ENCODE measurements at regions not wholly inside any gene's neighbourhood (a gene's known extent, or its start where the extent isn't known, plus 50 kb on each side); places are given as distances from the start of the nearest gene placed in this dataset.
"Not testable (repeated sequence)": the region's sequence is repeated elsewhere in the genome, so short reads cannot be mapped to it uniquely, and the experiment has no call there.

GRCh38 chr1:117708323-117709248, 102.7 kb downstream of the TENT5C start:
- FAIRE-seq = no peak

DNA sequence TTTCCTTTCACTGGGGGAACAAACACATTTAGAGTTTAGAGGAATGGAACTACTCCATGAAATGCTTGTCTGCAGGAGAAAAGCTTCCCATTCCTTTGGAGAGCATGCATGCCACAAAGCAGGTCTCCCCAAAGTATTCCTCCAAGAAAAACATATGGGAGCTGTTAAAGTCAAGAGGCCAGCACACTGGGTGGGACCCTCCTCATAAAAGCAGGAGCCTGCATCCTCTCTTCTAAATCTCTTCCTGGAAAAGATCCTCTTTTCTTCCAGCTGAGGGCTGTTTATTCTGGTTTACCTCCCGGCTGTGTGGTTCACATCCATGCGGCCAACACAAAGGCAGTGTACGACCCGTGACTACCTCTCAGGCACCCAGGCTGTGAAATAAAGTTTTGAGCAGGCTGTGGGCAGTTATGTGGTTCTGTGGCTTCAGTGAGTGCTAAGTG, 103.4 kb downstream of the TENT5C start:
- FAIRE-seq = no peak

GRCh38 chr1:117710710-117711109, 104.9 kb downstream of the TENT5C start:
- FAIRE-seq = no peak

DNA sequence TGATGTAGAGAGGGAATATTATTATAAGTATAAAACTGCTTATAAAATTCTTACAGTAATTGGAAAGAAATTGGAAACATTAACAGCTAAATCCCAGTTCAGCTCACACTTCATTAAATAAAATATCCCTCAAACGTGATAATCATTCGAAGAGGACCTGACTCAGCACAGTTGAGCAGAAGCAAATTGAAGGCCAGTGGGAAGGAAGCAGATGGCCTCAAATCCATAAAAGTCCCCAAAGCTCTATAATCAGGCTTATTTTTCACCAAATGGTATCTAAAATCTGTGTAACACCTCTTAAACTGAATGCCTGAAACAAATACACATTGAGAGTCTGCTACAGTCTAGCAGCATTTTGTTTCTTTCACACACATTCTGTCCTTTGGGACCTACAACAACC, 106.8 kb downstream of the TENT5C start:
- FAIRE-seq = no peak

- FAIRE-seq = peak; percentile 60
Measured at GRCh38 chr1:117714546-117714945, 108.7 kb downstream of the TENT5C start.

DNA sequence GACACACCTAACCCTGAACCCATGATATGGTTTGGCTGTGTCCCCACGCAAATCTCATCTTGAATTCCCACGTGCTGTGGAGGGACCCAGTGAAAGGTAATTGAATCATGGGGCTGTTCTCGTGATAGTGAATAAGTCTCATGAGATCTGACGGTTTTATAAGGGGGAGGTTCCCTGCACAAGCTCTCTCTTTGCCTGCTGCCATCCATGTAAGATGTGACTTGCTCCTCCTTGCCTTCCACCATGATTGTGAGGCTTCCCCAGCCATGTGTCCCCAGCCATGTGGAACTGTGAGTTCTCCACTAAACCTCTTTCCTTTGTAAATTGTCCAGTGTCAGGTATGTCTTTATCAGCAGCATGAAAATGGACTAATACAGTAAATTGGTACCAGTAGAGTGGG, 110.2 kb downstream of the TENT5C start:
- not testable (repeated sequence) for FAIRE-seq

GRCh38 chr1:117717980-117718379, 112.1 kb downstream of the TENT5C start:
- FAIRE-seq = not testable (repeated sequence)

GRCh38 chr1:117718596-117718995, 112.7 kb downstream of the TENT5C start:
- FAIRE-seq = not testable (repeated sequence)

- FAIRE-seq = no peak
Measured at GRCh38 chr1:117719004-117719403, 113.2 kb downstream of the TENT5C start.

DNA sequence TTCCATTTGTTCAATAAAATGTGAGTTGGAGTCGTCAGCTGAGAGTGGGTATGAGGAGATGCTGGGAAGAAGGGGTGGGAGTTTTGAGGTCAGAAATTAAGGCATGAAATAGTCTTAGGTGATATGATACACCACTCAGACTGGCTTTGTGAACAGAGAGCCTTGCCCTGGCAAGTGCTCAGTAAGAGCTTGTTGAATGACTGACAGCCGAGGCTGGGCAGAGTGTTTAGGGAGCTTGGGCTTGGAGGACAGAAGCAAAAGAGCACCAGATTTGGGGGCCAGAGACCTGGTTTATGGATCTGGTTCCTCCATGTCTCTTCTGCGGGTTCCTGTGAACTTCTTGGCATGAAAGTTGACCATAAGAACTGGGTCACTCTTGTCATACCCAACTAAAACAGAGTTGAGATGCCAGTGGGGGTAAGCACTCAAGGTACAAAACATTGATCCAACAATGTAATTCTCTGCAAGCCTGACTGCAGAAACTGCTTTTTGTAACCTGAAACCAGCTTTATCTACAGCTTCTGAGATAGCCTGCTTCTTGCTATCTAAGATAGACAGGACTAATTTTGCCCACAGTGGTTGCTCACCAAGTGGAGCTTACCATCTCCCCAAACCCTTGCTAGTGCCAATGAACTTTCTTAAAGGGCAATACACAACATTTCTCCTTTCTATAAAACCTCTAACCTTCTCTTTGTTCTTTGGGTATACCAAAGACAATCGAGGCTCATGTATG, 126.4 kb downstream of the TENT5C start:
- no peak for FAIRE-seq

- no peak for FAIRE-seq
Measured at GRCh38 chr1:117732956-117733355, 127.1 kb downstream of the TENT5C start.

GRCh38 chr1:117734403-117734802, 128.6 kb downstream of the TENT5C start:
- FAIRE-seq = no peak

- peak; percentile 49 for FAIRE-seq
Measured at GRCh38 chr1:117735045-117735992, 129.5 kb downstream of the TENT5C start.

DNA sequence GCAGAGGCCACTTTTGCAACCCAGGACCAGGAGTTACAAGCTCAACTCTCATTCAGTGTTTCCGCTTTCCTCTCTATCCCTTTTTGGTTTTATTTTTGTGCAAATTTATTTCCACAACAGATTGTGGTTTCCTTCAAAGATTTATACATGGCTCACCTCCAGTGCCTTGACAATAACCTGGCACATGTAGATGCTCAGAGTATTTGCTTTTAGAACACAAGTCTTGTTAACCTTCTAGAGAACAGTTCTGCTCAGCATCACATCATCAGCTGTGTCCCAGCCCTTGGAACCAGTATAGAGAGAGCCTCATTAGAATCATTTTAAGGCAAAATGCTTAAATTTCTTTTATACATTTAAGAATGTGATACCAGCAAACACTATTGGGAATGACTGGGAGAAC, 133.7 kb downstream of the TENT5C start:
- no peak for FAIRE-seq

- no peak for FAIRE-seq
Measured at GRCh38 chr1:117740496-117740895, 134.6 kb downstream of the TENT5C start.

DNA sequence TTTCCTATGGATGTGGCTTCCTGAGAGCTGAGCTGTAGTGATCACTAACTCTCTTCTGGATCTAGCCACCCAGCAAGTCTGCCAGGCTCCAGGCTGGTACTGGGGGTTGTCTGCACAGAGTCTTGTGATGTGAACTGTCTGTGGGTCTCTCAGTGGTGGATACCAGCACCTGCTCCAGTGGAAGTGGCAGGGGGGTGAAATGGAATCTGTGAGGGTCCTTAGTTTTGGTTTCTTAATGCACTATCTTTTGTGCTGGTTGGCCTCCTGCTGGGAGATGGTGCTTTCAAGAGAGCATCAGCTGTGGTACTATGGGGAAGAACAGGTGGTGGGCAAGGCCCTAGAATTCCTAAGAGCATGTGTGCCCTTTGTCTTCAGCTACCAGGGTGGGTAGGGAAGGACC, 140.7 kb downstream of the TENT5C start:
- FAIRE-seq = not testable (repeated sequence)

DNA sequence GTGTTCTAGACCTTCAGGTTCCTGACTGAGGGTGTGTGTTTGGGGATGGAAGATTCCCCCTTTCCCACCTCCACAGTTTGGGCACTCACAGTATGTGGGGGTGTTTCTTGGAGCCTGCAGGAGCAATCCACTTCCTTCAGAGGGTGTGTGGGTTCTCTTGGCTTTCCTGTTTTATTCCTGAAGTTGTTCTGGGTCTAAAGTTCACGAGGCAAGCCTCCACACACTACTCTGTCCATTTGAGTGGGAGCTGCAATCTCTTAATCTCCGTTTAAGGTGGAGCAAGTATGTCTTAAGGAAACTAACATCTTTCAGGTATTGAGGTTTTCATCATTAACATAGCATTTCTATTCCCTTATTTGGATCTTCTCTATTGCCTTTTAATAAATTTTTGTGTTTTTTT, 141.8 kb downstream of the TENT5C start:
- FAIRE-seq = no peak

GRCh38 chr1:117751321-117751720, 145.5 kb downstream of the TENT5C start:
- FAIRE-seq = no peak

GRCh38 chr1:117752661-117753060, 146.8 kb downstream of the TENT5C start:
- no peak for FAIRE-seq

- FAIRE-seq = no peak
Measured at GRCh38 chr1:117753232-117753631, 147.4 kb downstream of the TENT5C start.

DNA sequence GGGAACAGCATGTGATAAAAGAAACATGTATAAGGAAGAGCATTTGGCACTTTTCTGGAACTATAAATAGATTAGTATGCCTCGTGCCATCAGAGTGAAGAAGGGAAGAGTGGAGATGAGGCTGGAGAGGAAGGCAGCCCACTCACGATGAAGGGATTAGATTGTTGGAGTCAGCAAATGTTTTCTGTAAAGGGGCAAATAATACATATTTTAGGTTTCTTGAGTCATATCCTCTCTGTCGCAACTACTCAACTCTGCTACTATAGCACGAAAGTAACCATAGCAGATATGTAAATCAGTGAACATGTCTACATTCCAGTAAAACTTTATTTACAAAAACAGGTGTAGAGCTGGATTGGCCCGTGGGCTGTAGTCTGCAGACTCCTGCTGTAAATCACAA, 147.8 kb downstream of the TENT5C start:
- no peak for FAIRE-seq

GRCh38 chr1:117754061-117754969, 148.5 kb downstream of the TENT5C start:
- peak; percentile 38 for FAIRE-seq
